Skeletal muscle cell (primary cell): ENCODE measurements at regions not wholly inside any gene's neighbourhood (a gene's known extent, or its start where the extent isn't known, plus 50 kb on each side); places are given as distances from the start of the nearest gene placed in this dataset.

Experiments
- DNase-seq: peaks from one replicate; pipeline ENCODE4 v3.0.0-alpha.2; 2010; ENCODE audit warnings: low read depth
- H3K4me3 ChIP-seq: 2 replicates; pipeline ENCODE4 v1.5.1; 2011; ENCODE audit warnings: low read depth, mild to moderate bottlenecking, control low read depth, low read length, moderate library complexity

DNA sequence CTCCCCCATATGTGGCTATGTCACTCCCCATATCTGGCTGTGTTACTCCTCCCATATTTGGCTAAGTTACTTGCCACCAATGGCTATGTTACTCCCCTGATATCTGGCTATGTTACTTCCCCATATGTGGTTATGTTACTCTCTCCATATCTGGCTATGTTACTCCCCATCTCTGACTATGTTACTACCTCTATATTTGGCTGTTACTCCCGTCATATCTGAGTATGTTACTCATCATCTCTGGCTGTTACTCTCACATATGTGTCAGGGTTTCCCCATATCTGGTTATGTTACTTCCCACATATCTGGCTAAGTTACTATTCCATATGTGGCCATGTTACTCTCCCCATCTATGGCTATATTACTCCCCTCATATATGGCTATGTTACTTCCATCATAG is 50.3 kb upstream of the MAP10 start:
- no peak for DNase-seq
- H3K4me3 ChIP-seq, result no peak overlapping the region
